ENCODE measurements at regions not wholly inside any gene's neighbourhood (a gene's known extent, or its start where the extent isn't known, plus 50 kb on each side); places are given as distances from the start of the nearest gene placed in this dataset.

DNA sequence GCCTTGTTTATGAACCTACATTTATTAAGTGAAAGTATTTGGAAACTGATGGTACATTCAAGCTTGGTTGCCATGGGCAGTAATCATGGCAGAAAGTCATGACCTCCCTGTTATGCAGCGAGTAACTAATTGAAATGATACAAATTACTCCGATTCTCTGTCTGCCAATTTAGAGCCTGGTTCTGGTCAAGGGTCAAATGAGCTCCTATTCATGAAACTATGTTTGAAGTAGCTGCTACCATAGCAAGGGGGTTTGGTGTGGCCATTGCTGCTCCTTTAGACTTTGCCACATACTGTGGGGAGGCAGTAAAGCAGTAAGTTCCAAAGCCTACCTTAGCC, 187.2 kb upstream of the FOXD3 start:
- Histone ChIP-seq H3K4me1 (ENCODE audit: low read depth, poor library complexity, severe bottlenecking) (no peaks in the 10 kb centered on the region), H3K27me3 (ENCODE audit: insufficient read depth, low read depth) (no peaks in the 10 kb centered on the region), H3K4me3 (IDR thresholded peaks at IDR 0.05; ENCODE audit: insufficient read depth, low read depth, low read length) (no peak overlapping the region), H3K27ac (no peak overlapping the region), H3K9ac (no peak overlapping the region), H3K79me2 (ENCODE audit: insufficient read depth, low read depth) (no peaks in the 10 kb centered on the region), H2AFZ (ENCODE audit: low read depth) (no peak overlapping the region), H3K36me3 (ENCODE audit: insufficient read depth) (no peaks in the 10 kb centered on the region), H3K4me2 (no peak overlapping the region), H4K20me1 (ENCODE audit: insufficient read depth) (no peaks in the 10 kb centered on the region)
- TF ChIP-seq, protein P1, sequence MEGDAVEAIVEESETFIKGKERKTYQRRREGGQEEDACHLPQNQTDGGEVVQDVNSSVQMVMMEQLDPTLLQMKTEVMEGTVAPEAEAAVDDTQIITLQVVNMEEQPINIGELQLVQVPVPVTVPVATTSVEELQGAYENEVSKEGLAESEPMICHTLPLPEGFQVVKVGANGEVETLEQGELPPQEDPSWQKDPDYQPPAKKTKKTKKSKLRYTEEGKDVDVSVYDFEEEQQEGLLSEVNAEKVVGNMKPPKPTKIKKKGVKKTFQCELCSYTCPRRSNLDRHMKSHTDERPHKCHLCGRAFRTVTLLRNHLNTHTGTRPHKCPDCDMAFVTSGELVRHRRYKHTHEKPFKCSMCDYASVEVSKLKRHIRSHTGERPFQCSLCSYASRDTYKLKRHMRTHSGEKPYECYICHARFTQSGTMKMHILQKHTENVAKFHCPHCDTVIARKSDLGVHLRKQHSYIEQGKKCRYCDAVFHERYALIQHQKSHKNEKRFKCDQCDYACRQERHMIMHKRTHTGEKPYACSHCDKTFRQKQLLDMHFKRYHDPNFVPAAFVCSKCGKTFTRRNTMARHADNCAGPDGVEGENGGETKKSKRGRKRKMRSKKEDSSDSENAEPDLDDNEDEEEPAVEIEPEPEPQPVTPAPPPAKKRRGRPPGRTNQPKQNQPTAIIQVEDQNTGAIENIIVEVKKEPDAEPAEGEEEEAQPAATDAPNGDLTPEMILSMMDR (conservative IDR thresholded peaks at IDR 0.05; ENCODE audit: low read depth, low read length): no peak

- H3K27ac ChIP-seq: no peak overlapping the region
- H3K4me3 ChIP-seq (IDR thresholded peaks at IDR 0.05; ENCODE audit: insufficient read depth, low read depth, low read length): no peak overlapping the region
- no peaks in the 10 kb centered on the region for H3K4me1 ChIP-seq (ENCODE audit: low read depth, poor library complexity, severe bottlenecking)
- H2AFZ ChIP-seq (ENCODE audit: low read depth): no peak overlapping the region
- H4K20me1 ChIP-seq (ENCODE audit: insufficient read depth): no peaks in the 10 kb centered on the region
- TF ChIP-seq, protein P1 (conservative IDR thresholded peaks at IDR 0.05; ENCODE audit: low read depth, low read length): no peak
- H3K36me3 ChIP-seq (ENCODE audit: insufficient read depth): no peaks in the 10 kb centered on the region
- no peaks in the 10 kb centered on the region for H3K79me2 ChIP-seq (ENCODE audit: insufficient read depth, low read depth)
- no peak overlapping the region for H3K9ac ChIP-seq
- no peak overlapping the region for H3K4me2 ChIP-seq
- H3K27me3 ChIP-seq (ENCODE audit: insufficient read depth, low read depth): no peaks in the 10 kb centered on the region
These were observed 186.6 kb upstream of the FOXD3 start for GRCh38 chr1:63135801-63136200.

GRCh38 chr1:63142001-63142400, 180.4 kb upstream of the FOXD3 start:
- Histone ChIP-seq H3K27ac (no peak overlapping the region), H4K20me1 (ENCODE audit: insufficient read depth) (no peaks in the 10 kb centered on the region), H3K9ac (no peak overlapping the region), H3K27me3 (ENCODE audit: insufficient read depth, low read depth) (no peaks in the 10 kb centered on the region), H3K4me1 (ENCODE audit: low read depth, poor library complexity, severe bottlenecking) (no peaks in the 10 kb centered on the region), H2AFZ (ENCODE audit: low read depth) (no peak overlapping the region), H3K4me2 (no peak overlapping the region), H3K4me3 (IDR thresholded peaks at IDR 0.05; ENCODE audit: insufficient read depth, low read depth, low read length) (no peak overlapping the region), H3K36me3 (ENCODE audit: insufficient read depth) (no peaks in the 10 kb centered on the region), H3K79me2 (ENCODE audit: insufficient read depth, low read depth) (no peaks in the 10 kb centered on the region)
- TF ChIP-seq, protein P1 (conservative IDR thresholded peaks at IDR 0.05; ENCODE audit: low read depth, low read length): no peak

GRCh38 chr1:63143482-63143881, 178.9 kb upstream of the FOXD3 start:
- Histone ChIP-seq H3K9ac (no peak overlapping the region), H3K4me1 (ENCODE audit: low read depth, poor library complexity, severe bottlenecking) (no peaks in the 10 kb centered on the region), H3K27me3 (ENCODE audit: insufficient read depth, low read depth) (no peaks in the 10 kb centered on the region), H3K4me3 (IDR thresholded peaks at IDR 0.05; ENCODE audit: insufficient read depth, low read depth, low read length) (no peak overlapping the region), H4K20me1 (ENCODE audit: insufficient read depth) (no peaks in the 10 kb centered on the region), H3K36me3 (ENCODE audit: insufficient read depth) (no peaks in the 10 kb centered on the region), H3K4me2 (no peak overlapping the region), H3K27ac (no peak overlapping the region), H2AFZ (ENCODE audit: low read depth) (no peak overlapping the region), H3K79me2 (ENCODE audit: insufficient read depth, low read depth) (no peaks in the 10 kb centered on the region)
- TF ChIP-seq, protein P1 (conservative IDR thresholded peaks at IDR 0.05; ENCODE audit: low read depth, low read length): no peak

GRCh38 chr1:63147783-63148182, 174.6 kb upstream of the FOXD3 start:
- Histone ChIP-seq H2AFZ (ENCODE audit: low read depth) (no peak overlapping the region), H3K4me3 (IDR thresholded peaks at IDR 0.05; ENCODE audit: insufficient read depth, low read depth, low read length) (no peak overlapping the region), H3K36me3 (ENCODE audit: insufficient read depth) (no peaks in the 10 kb centered on the region), H4K20me1 (ENCODE audit: insufficient read depth) (no peaks in the 10 kb centered on the region), H3K79me2 (ENCODE audit: insufficient read depth, low read depth) (no peaks in the 10 kb centered on the region), H3K4me1 (ENCODE audit: low read depth, poor library complexity, severe bottlenecking) (no peaks in the 10 kb centered on the region), H3K27ac (no peak overlapping the region), H3K9ac (no peak overlapping the region), H3K27me3 (ENCODE audit: insufficient read depth, low read depth) (no peaks in the 10 kb centered on the region), H3K4me2 (no peak overlapping the region)
- TF ChIP-seq, protein P1 (conservative IDR thresholded peaks at IDR 0.05; ENCODE audit: low read depth, low read length): no peak

Data from KMS-11 (cell line).